HepG2 (cell line): ENCODE measurements at regions not wholly inside any gene's neighbourhood (a gene's known extent, or its start where the extent isn't known, plus 50 kb on each side); places are given as distances from the start of the nearest gene placed in this dataset.

ENCODE experiments used
- ATAC-seq: fragments of 200-7000 bp; cut with Tn5 transposase; 3 replicates; pipeline ENCODE4 v1.9.1; 2020; ENCODE audit warnings: mild to moderate bottlenecking, moderate library complexity
- BruUV-seq: library from RNA; stranded (reverse); fragments of 400-500 nt; replicated peaks from 2 replicates; lab custom pipeline; 2021; lab: Mats Ljungman, UMichigan
- CTCF ChIA-PET: fragments of 300-600 bp; formaldehyde crosslinking; extraction: SDS; loops from one replicate; lab custom pipeline; 2021; ENCODE audit warnings: low total read pairs, inconsistent platforms, low intra/inter-chr PET ratio; lab: Yijun Ruan, JAX
- POLR2A ChIA-PET: fragments of 350-600 bp; sonication (Branson Sonifier 250); formaldehyde crosslinking; loops from one replicate; lab custom pipeline; 2020; ENCODE audit warnings: antibody characterized with exemption, inconsistent platforms; lab: Yijun Ruan, JAX
- DNase-seq: peaks from one replicate; pipeline ENCODE4 v3.0.0-alpha.2; 2015; ENCODE audit warnings: low spot score
- FAIRE-seq: peaks from 3 replicates; lab custom pipeline; 2011; peaks lifted over from hg19 to GRCh38; lab: Jason Lieb, UNC
- H2AFZ ChIP-seq: one replicate; pipeline ENCODE4 v1.6.1; 2011; ENCODE audit warnings: low read length, inconsistent platforms
- H3K27ac ChIP-seq: fragments of 300-600 bp; 3 replicates; pipeline ENCODE4 v1.8.0; 2011; ENCODE audit warnings: mixed run types, mild to moderate bottlenecking, mixed read lengths, low read length, inconsistent platforms; ENCODE audit not compliant: insufficient read depth; ENCODE audit errors: extremely low read length
- H3K27me3 ChIP-seq, 2 experiments: fragments of 200-600 bp in 1 of 2; 2 replicates in 1 of 2; 3 replicates in 1 of 2; pipeline versions ENCODE4 v1.6.0 to v1.8.0; 2011; ENCODE audit warnings: low read length in 2 of 2, mild to moderate bottlenecking in 2 of 2, moderate library complexity in 2 of 2, inconsistent platforms in 1 of 2; ENCODE audit not compliant: insufficient read depth in 2 of 2, control insufficient read depth in 1 of 2
- H3K36me3 ChIP-seq, 2 experiments: fragments of 200-600 bp in 1 of 2; replicated peaks in 1 of 2; 2 replicates in 1 of 2; 3 replicates in 1 of 2; pipeline versions ENCODE4 v1.5.1 to v1.8.0; 2011; ENCODE audit warnings: low read length in 2 of 2, inconsistent platforms in 1 of 2; ENCODE audit not compliant: insufficient read depth in 2 of 2, control insufficient read depth in 1 of 2
- H3K4me1 ChIP-seq: 2 replicates; pipeline ENCODE4 v1.5.1; 2012; ENCODE audit warnings: low read length, inconsistent platforms; ENCODE audit not compliant: insufficient read depth
- H3K4me2 ChIP-seq: 2 replicates; pipeline ENCODE4 v1.6.0; 2011; ENCODE audit warnings: low read depth, low read length, inconsistent platforms
- H3K4me3 ChIP-seq, 3 experiments: fragments of 200-600 bp in 1 of 3; sonication (generic), shearing (Covaris generic) in 1 of 3; replicated peaks in 1 of 3; 2 replicates each; pipeline ENCODE4 v1.5.1; 2011 to 2016; ENCODE audit warnings: low read length in 3 of 3, inconsistent platforms in 2 of 3, low read depth in 2 of 3, mild to moderate bottlenecking in 2 of 3, control low read depth in 1 of 3, mixed read lengths in 1 of 3; ENCODE audit not compliant: insufficient read depth in 1 of 3
- H3K79me2 ChIP-seq: one replicate; pipeline ENCODE4 v1.6.1; 2011; ENCODE audit warnings: low read length, inconsistent platforms; ENCODE audit not compliant: insufficient read depth
- H3K9ac ChIP-seq: 2 replicates; pipeline ENCODE4 v1.6.0; 2011; ENCODE audit warnings: mild to moderate bottlenecking, low read depth, low read length, inconsistent platforms; ENCODE audit not compliant: insufficient read depth
- H3K9me3 ChIP-seq: 2 replicates; pipeline ENCODE4 v1.5.1; 2012; ENCODE audit warnings: mild to moderate bottlenecking, low read length
- H4K20me1 ChIP-seq: 2 replicates; pipeline ENCODE4 v1.6.0; 2011; ENCODE audit warnings: inconsistent platforms, mild to moderate bottlenecking, low read length, moderate library complexity; ENCODE audit not compliant: insufficient read depth
- MXD3 ChIP-seq: IDR thresholded peaks from 2 replicates; pipeline ENCODE4 v1.6.1; 2016; ENCODE audit warnings: mild to moderate bottlenecking, missing biosample characterization, missing genetic modification reagents
- NR2F1 ChIP-seq, 2 experiments: fragments of 450-650 bp in 1 of 2; formaldehyde crosslinking in 1 of 2; IDR thresholded peaks; 2 replicates each; pipeline versions ENCODE4 v1.5.0 to v1.6.1; 2016 to 2020; ENCODE audit warnings: mild to moderate bottlenecking in 1 of 2, missing compliant biosample characterization in 1 of 2, missing genetic modification reagents in 1 of 2, moderate library complexity in 1 of 2
- PAWR ChIP-seq: sonication (generic); formaldehyde crosslinking; IDR thresholded peaks from 2 replicates; pipeline ENCODE4 v1.4.0; 2020; ENCODE audit warnings: missing genetic modification reagents, mild to moderate bottlenecking, borderline replicate concordance
- ZNF317 ChIP-seq: sonication (generic); formaldehyde crosslinking; IDR thresholded peaks from 2 replicates; pipeline ENCODE4 v1.5.0; 2020; ENCODE audit warnings: mild to moderate bottlenecking, missing genetic modification reagents
- ZNF407 ChIP-seq: sonication (generic); formaldehyde crosslinking; IDR thresholded peaks from one replicate; pipeline ENCODE4 v1.5.1; 2020; ENCODE audit warnings: mild to moderate bottlenecking, missing genetic modification reagents; ENCODE audit errors: not compliant biosample characterization
- ZNF704 ChIP-seq: sonication (generic); formaldehyde crosslinking; IDR thresholded peaks from 2 replicates; pipeline ENCODE4 v1.8.1; 2023; ENCODE audit warnings: mild to moderate bottlenecking, inconsistent platforms, moderate library complexity, missing genetic modification reagents, borderline replicate concordance
- WGBS: methylation state at CpG from one replicate; pipeline ENCODE4 v1.1.6; 2017; ENCODE audit warnings: low lambda C conversion rate; 5-methylcytosine and 5-hydroxymethylcytosine counted together
- in situ Hi-C: cut with HindIII; loops from 2 replicates; pipeline ENCODE4 v1.10.0; 2017; ENCODE audit warnings: low pct_unique_long_range_greater_than_20kb; ENCODE audit not compliant: extremely low pct_ligation_motif_present
- intact Hi-C: fragments of 100-400 bp; cut with micrococcal nuclease; formaldehyde crosslinking; loops from one replicate; pipeline ENCODE4 v1.10.0; 2022; ENCODE audit not compliant: unreplicated experiment

GRCh38 chr9:111154081-111154562, 115.9 kb upstream of the LPAR1 start:
- no peaks in the 10 kb centered on the region for H3K4me1 ChIP-seq
- TF ChIP-seq ZNF317 (CRISPR knock-in tag) (no peak), NR2F1 (CRISPR knock-in tag; IDR thresholded peaks at IDR 0.05) (no peak), MXD3 (CRISPR knock-in tag) (no peak), ZNF407 (CRISPR knock-in tag) (no peak), ZNF704 (CRISPR knock-in tag) (no peak), PAWR (CRISPR knock-in tag) (no peak)
- TF ChIP-seq, all 625 proteins: peak for 0
- Histone ChIP-seq H4K20me1 (no peaks in the 10 kb centered on the region), H2AFZ (no peak overlapping the region), H3K79me2 (no peaks in the 10 kb centered on the region), H3K9me3 (no peaks in the 10 kb centered on the region), H3K4me3 (no peak overlapping the region), H3K4me2 (no peak overlapping the region), H3K36me3 (no peaks in the 10 kb centered on the region), H3K27ac (no peak overlapping the region), H3K27me3 (no peaks in the 10 kb centered on the region), H3K9ac (no peak overlapping the region)
- no TSS peak for BruUV-seq
- WGBS: 0% methylated on average over 1 of the region's 1 CpG
- POLR2A ChIA-PET: no interaction called here
- FAIRE-seq (no peak), ATAC-seq (no peak), DNase-seq (no peak)
- intact Hi-C loops: no loop called here
- CTCF ChIA-PET: no interaction called here
- in situ Hi-C loops: no loop called here
